ENCODE measurements at regions not wholly inside any gene's neighbourhood (a gene's known extent, or its start where the extent isn't known, plus 50 kb on each side); places are given as distances from the start of the nearest gene placed in this dataset.

DNA sequence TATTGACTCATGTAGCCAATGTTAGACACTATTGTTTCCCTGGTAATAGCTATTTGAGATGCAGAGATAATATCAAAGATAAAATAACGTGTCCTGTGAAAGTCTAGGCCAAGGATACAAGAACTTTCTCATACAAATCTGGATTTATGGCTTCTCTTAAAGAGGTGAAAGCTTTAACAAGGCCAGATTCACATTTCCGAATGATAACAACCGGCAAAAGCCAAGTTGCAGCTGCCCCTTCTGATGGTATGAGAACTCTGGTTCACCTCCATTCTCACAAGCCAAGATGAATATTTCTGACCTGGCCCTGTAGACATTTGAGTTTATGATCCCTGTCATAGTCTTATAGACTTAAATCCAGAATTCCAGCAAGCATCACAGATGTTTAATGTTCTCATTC, 230.4 kb upstream of the ZC3H12C start:
- TF ChIP-seq, protein P1, sequence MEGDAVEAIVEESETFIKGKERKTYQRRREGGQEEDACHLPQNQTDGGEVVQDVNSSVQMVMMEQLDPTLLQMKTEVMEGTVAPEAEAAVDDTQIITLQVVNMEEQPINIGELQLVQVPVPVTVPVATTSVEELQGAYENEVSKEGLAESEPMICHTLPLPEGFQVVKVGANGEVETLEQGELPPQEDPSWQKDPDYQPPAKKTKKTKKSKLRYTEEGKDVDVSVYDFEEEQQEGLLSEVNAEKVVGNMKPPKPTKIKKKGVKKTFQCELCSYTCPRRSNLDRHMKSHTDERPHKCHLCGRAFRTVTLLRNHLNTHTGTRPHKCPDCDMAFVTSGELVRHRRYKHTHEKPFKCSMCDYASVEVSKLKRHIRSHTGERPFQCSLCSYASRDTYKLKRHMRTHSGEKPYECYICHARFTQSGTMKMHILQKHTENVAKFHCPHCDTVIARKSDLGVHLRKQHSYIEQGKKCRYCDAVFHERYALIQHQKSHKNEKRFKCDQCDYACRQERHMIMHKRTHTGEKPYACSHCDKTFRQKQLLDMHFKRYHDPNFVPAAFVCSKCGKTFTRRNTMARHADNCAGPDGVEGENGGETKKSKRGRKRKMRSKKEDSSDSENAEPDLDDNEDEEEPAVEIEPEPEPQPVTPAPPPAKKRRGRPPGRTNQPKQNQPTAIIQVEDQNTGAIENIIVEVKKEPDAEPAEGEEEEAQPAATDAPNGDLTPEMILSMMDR (IDR thresholded peaks at IDR 0.05; ENCODE audit: low read length) = no peak
- TF ChIP-seq EZH2phosphoT487 (IDR thresholded peaks at IDR 0.05; ENCODE audit: low read length) = no peak
